Immature natural killer cell (primary cell): ENCODE measurements at regions not wholly inside any gene's neighbourhood (a gene's known extent, or its start where the extent isn't known, plus 50 kb on each side); places are given as distances from the start of the nearest gene placed in this dataset.
"Not testable (repeated sequence)": the region's sequence is repeated elsewhere in the genome, so short reads cannot be mapped to it uniquely, and the experiment has no call there.

ENCODE experiments used
- DNase-seq, 3 donors: peaks; one replicate each; pipeline ENCODE4 v3.0.0; 2022; ENCODE audit warnings: mixed read lengths in 1 of 3
- H3K27ac Mint-ChIP-seq, 6 donors: one replicate each; pipeline ENCODE4 v1.8.0; 2020; ENCODE audit warnings: mixed read lengths in 6 of 6, mild to moderate bottlenecking in 5 of 6, inconsistent platforms in 4 of 6, moderate library complexity in 3 of 6
- H3K27me3 Mint-ChIP-seq, 3 donors: one replicate each; pipeline ENCODE4 v1.8.0; 2020 to 2021; ENCODE audit warnings: low read depth in 3 of 3, mild to moderate bottlenecking in 3 of 3, mixed read lengths in 3 of 3, moderate library complexity in 3 of 3, inconsistent platforms in 1 of 3
- H3K36me3 Mint-ChIP-seq, 3 donors: one replicate each; pipeline ENCODE4 v1.8.0; 2020; ENCODE audit warnings: mixed read lengths in 3 of 3, inconsistent platforms in 2 of 3, mild to moderate bottlenecking in 2 of 3
- H3K4me1 Mint-ChIP-seq, 2 donors: one replicate each; pipeline ENCODE4 v1.8.0; 2020; ENCODE audit warnings: inconsistent platforms in 2 of 2, mild to moderate bottlenecking in 2 of 2, mixed read lengths in 2 of 2, moderate library complexity in 1 of 2
- H3K4me3 Mint-ChIP-seq, 5 donors: one replicate each; pipeline ENCODE4 v1.8.0; 2020; ENCODE audit warnings: mild to moderate bottlenecking in 5 of 5, mixed read lengths in 5 of 5, inconsistent platforms in 3 of 5, moderate library complexity in 3 of 5
- H3K9me3 Mint-ChIP-seq, 6 donors: one replicate each; pipeline ENCODE4 v1.8.0; 2020; ENCODE audit warnings: mild to moderate bottlenecking in 6 of 6, mixed read lengths in 6 of 6, inconsistent platforms in 4 of 6, moderate library complexity in 3 of 6

- H3K9me3 Mint-ChIP-seq, H3K36me3 Mint-ChIP-seq, H3K4me1 Mint-ChIP-seq, H3K27me3 Mint-ChIP-seq, DNase-seq, H3K27ac Mint-ChIP-seq, H3K4me3 Mint-ChIP-seq: not testable (repeated sequence)
Measured at GRCh38 chr3:137198374-137198773, 240.6 kb downstream of the IL20RB start.

- DNase-seq, result no peak
- Mint-ChIP-seq H3K4me3 (no peak overlapping the region), H3K4me1 (no peaks in the 10 kb centered on the region), H3K27ac (no peak overlapping the region), H3K36me3 (no peaks in the 10 kb centered on the region), H3K27me3 (peaks cover 0 to 3% (median 2%) of the 10 kb centered on the region in 3 donors), H3K9me3 (peaks cover 0 to 4% (median under 1%) of the 10 kb centered on the region in 6 donors)
Measured at GRCh38 chr3:137199678-137200077, 241.9 kb downstream of the IL20RB start.

- peaks cover 0 to 3% (median 0%) of the 10 kb centered on the region in 3 donors for H3K27me3 Mint-ChIP-seq
- no peaks in the 10 kb centered on the region for H3K4me1 Mint-ChIP-seq
- H3K36me3 Mint-ChIP-seq, result no peaks in the 10 kb centered on the region
- no peak overlapping the region for H3K4me3 Mint-ChIP-seq
- peaks cover 0 to 5% (median 2%) of the 10 kb centered on the region in 6 donors for H3K9me3 Mint-ChIP-seq
- DNase-seq, result no peak
- H3K27ac Mint-ChIP-seq, result no peak overlapping the region
Measured at GRCh38 chr3:137201066-137201465, 243.3 kb downstream of the IL20RB start.

GRCh38 chr3:137202941-137203340, 245.2 kb downstream of the IL20RB start:
- H3K36me3 Mint-ChIP-seq, result no peaks in the 10 kb centered on the region
- H3K4me3 Mint-ChIP-seq, result no peak overlapping the region
- H3K9me3 Mint-ChIP-seq, result peaks cover 0 to 5% (median 0%) of the 10 kb centered on the region in 6 donors
- H3K4me1 Mint-ChIP-seq, result no peaks in the 10 kb centered on the region
- no peak for DNase-seq
- peaks cover 0 to 3% (median 0%) of the 10 kb centered on the region in 3 donors for H3K27me3 Mint-ChIP-seq
- H3K27ac Mint-ChIP-seq, result no peak overlapping the region

GRCh38 chr3:137204409-137204808, 246.6 kb downstream of the IL20RB start:
- no peak overlapping the region for H3K4me3 Mint-ChIP-seq
- no peaks in the 10 kb centered on the region for H3K36me3 Mint-ChIP-seq
- peaks cover 0 to 3% (median 0%) of the 10 kb centered on the region in 3 donors for H3K27me3 Mint-ChIP-seq
- H3K9me3 Mint-ChIP-seq, result peaks cover 0 to 6% (median 0%) of the 10 kb centered on the region in 6 donors
- DNase-seq, result no peak
- no peaks in the 10 kb centered on the region for H3K4me1 Mint-ChIP-seq
- H3K27ac Mint-ChIP-seq, result no peak overlapping the region

GRCh38 chr3:137205394-137206045, 247.7 kb downstream of the IL20RB start:
- H3K4me3 Mint-ChIP-seq, result no peak overlapping the region
- H3K36me3 Mint-ChIP-seq, result no peaks in the 10 kb centered on the region
- peaks cover 0 to 3% (median 0%) of the 10 kb centered on the region in 3 donors for H3K27me3 Mint-ChIP-seq
- DNase-seq, result no peak
- peaks cover 0 to 6% (median 0%) of the 10 kb centered on the region in 6 donors for H3K9me3 Mint-ChIP-seq
- no peaks in the 10 kb centered on the region for H3K4me1 Mint-ChIP-seq
- no peak overlapping the region for H3K27ac Mint-ChIP-seq

GRCh38 chr3:137207616-137208015, 249.8 kb downstream of the IL20RB start:
- DNase-seq, result no peak
- H3K27me3 Mint-ChIP-seq, result peaks cover 0 to 4% (median 0%) of the 10 kb centered on the region in 3 donors
- peaks cover 0 to 6% (median 0%) of the 10 kb centered on the region in 6 donors for H3K9me3 Mint-ChIP-seq
- H3K27ac Mint-ChIP-seq, result no peak overlapping the region
- no peaks in the 10 kb centered on the region for H3K4me1 Mint-ChIP-seq
- H3K4me3 Mint-ChIP-seq, result no peak overlapping the region
- no peaks in the 10 kb centered on the region for H3K36me3 Mint-ChIP-seq

- Mint-ChIP-seq H3K27ac (no peak overlapping the region), H3K4me3 (no peak overlapping the region), H3K9me3 (peaks cover 0 to 7% (median 3%) of the 10 kb centered on the region in 6 donors), H3K27me3 (peaks cover 0 to 4% (median 0%) of the 10 kb centered on the region in 3 donors), H3K36me3 (no peaks in the 10 kb centered on the region), H3K4me1 (no peaks in the 10 kb centered on the region)
- no peak for DNase-seq
Measured at GRCh38 chr3:137217733-137218132, 259.9 kb downstream of the IL20RB start.

- no peak for DNase-seq
- no peaks in the 10 kb centered on the region for H3K36me3 Mint-ChIP-seq
- peaks cover 0 to 4% (median 0%) of the 10 kb centered on the region in 3 donors for H3K27me3 Mint-ChIP-seq
- no peak overlapping the region for H3K4me3 Mint-ChIP-seq
- H3K9me3 Mint-ChIP-seq, result peaks cover 0 to 5% (median 0%) of the 10 kb centered on the region in 6 donors
- H3K27ac Mint-ChIP-seq, result no peak overlapping the region
- H3K4me1 Mint-ChIP-seq, result no peaks in the 10 kb centered on the region
Measured at GRCh38 chr3:137219801-137220445, 262.1 kb downstream of the IL20RB start.

GRCh38 chr3:137222736-137223225, 265.0 kb downstream of the IL20RB start:
- no peak overlapping the region for H3K27ac Mint-ChIP-seq
- peaks cover 0 to 5% (median under 1%) of the 10 kb centered on the region in 6 donors for H3K9me3 Mint-ChIP-seq
- no peaks in the 10 kb centered on the region for H3K36me3 Mint-ChIP-seq
- peaks cover 0 to 4% (median 0%) of the 10 kb centered on the region in 3 donors for H3K27me3 Mint-ChIP-seq
- no peaks in the 10 kb centered on the region for H3K4me1 Mint-ChIP-seq
- DNase-seq, result no peak
- H3K4me3 Mint-ChIP-seq, result no peak overlapping the region

- Mint-ChIP-seq H3K36me3 (no peaks in the 10 kb centered on the region), H3K9me3 (peaks cover 0 to 5% (median 0%) of the 10 kb centered on the region in 6 donors), H3K4me3 (no peak overlapping the region), H3K27me3 (peaks cover 0 to 4% (median 0%) of the 10 kb centered on the region in 3 donors), H3K4me1 (no peaks in the 10 kb centered on the region), H3K27ac (no peak overlapping the region)
- DNase-seq, result no peak
Measured at GRCh38 chr3:137224464-137224863, 266.7 kb downstream of the IL20RB start.

GRCh38 chr3:137242836-137243400, 285.1 kb downstream of the IL20RB start:
- no peaks in the 10 kb centered on the region for H3K4me1 Mint-ChIP-seq
- no peak for DNase-seq
- H3K36me3 Mint-ChIP-seq, result no peaks in the 10 kb centered on the region
- peaks cover 0 to 6% (median 2%) of the 10 kb centered on the region in 6 donors for H3K9me3 Mint-ChIP-seq
- H3K27ac Mint-ChIP-seq, result no peak overlapping the region
- peaks cover 0 to under 1% (median 0%) of the 10 kb centered on the region in 3 donors for H3K27me3 Mint-ChIP-seq
- no peak overlapping the region for H3K4me3 Mint-ChIP-seq

- Mint-ChIP-seq H3K36me3 (no peaks in the 10 kb centered on the region), H3K4me3 (no peak overlapping the region), H3K9me3 (peaks cover 0 to 19% (median 2%) of the 10 kb centered on the region in 6 donors), H3K4me1 (no peaks in the 10 kb centered on the region), H3K27me3 (peaks cover 0 to 2% (median 0%) of the 10 kb centered on the region in 3 donors), H3K27ac (no peak overlapping the region)
- DNase-seq, result no peak
Measured at GRCh38 chr3:137246491-137246890, 288.7 kb downstream of the IL20RB start.

GRCh38 chr3:137249311-137249940, 291.6 kb downstream of the IL20RB start:
- Mint-ChIP-seq H3K27me3 (peaks cover 0 to 2% (median 0%) of the 10 kb centered on the region in 3 donors), H3K4me3 (no peak overlapping the region), H3K4me1 (no peaks in the 10 kb centered on the region), H3K36me3 (no peaks in the 10 kb centered on the region), H3K9me3 (peaks cover 0 to 21% (median 6%) of the 10 kb centered on the region in 6 donors), H3K27ac (no peak overlapping the region)
- no peak for DNase-seq
